ENCODE measurements at regions not wholly inside any gene's neighbourhood (a gene's known extent, or its start where the extent isn't known, plus 50 kb on each side); places are given as distances from the start of the nearest gene placed in this dataset.

DNA sequence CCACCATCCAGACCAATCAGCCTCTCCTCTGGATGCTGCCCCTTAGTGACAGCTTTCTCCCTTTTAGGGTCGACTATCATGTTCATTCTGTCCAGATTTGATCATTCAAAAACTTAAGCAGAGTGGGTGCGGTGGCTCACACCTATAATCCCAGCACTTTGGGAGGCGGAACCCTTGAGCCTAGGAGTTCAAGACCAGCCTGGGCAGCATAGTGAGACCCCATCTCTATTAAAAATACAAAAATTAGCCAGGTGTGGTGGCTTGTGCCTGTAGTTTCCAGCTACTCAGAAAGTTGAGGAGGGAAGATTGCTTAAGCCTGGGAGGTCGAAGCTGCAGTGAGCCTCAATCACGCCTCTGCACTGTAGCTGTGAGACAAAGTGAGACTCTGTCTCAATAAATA lies 68.3 kb upstream of the ZCCHC2 start:
- no peaks in the 10 kb centered on the region; the same call in 1 of the 2 replicates for H3K9me2 ChIP-seq (ENCODE audit: insufficient read depth)
- no peak overlapping the region for H3K27ac ChIP-seq (ENCODE audit: low read depth)
- Mint-ChIP-seq H3K36me3 (ENCODE audit: low read depth) (no peaks in the 10 kb centered on the region), H3K4me1 (peaks cover 33% of the 10 kb centered on the region), H3K27me3 (ENCODE audit: insufficient read depth, low read depth, poor library complexity) (peaks cover 3% of the 10 kb centered on the region), H3K4me3 (no peak overlapping the region), H3K9me3 (no peaks in the 10 kb centered on the region), H3K27ac (no peak overlapping the region)
- ATAC-seq = no peak
- no peaks in the 10 kb centered on the region for H3K27me3 ChIP-seq (ENCODE audit: insufficient read depth)
- H4K20me1 ChIP-seq (replicated peaks; ENCODE audit: insufficient read depth) = no peaks in the 10 kb centered on the region
- peaks cover 18% of the 10 kb centered on the region for H3K4me1 ChIP-seq (ENCODE audit: insufficient read depth)
- H3K79me2 ChIP-seq (replicated peaks; ENCODE audit: insufficient read depth) = no peaks in the 10 kb centered on the region
- no peak overlapping the region for H2AFZ ChIP-seq
- no peaks in the 10 kb centered on the region for H3F3A ChIP-seq (replicated peaks; ENCODE audit: low read depth)
- H3K4me2 ChIP-seq = no peak overlapping the region
- no peak overlapping the region for H3K4me3 ChIP-seq
- no peaks in the 10 kb centered on the region for H3K36me3 ChIP-seq (ENCODE audit: insufficient read depth)
- no peak for DNase-seq (ENCODE audit: low spot score)
- TF ChIP-seq POLR2AphosphoS5 (IDR thresholded peaks at IDR 0.05; ENCODE audit: low read depth) (no peak), EZH2phosphoT487 (IDR thresholded peaks at IDR 0.05; ENCODE audit: unreplicated experiment) (no peak), STAT1 (IDR thresholded peaks at IDR 0.05; ENCODE audit: unreplicated experiment) (no peak), ZNF114 (CRISPR knock-in tag; IDR thresholded peaks at IDR 0.05) (no peak), JUNB (IDR thresholded peaks at IDR 0.05; ENCODE audit: unreplicated experiment) (no peak), EZH2 (IDR thresholded peaks at IDR 0.05; ENCODE audit: low read depth, unreplicated experiment) (no peak), ZNF331 (CRISPR knock-in tag; IDR thresholded peaks at IDR 0.05; ENCODE audit: low read depth) (no peak), CREB1 (CRISPR knock-in tag; IDR thresholded peaks at IDR 0.05; ENCODE audit: low read depth) (no peak), NANOG (IDR thresholded peaks at IDR 0.05; ENCODE audit: borderline replicate concordance) (no peak)
- TF ChIP-seq, protein P1, sequence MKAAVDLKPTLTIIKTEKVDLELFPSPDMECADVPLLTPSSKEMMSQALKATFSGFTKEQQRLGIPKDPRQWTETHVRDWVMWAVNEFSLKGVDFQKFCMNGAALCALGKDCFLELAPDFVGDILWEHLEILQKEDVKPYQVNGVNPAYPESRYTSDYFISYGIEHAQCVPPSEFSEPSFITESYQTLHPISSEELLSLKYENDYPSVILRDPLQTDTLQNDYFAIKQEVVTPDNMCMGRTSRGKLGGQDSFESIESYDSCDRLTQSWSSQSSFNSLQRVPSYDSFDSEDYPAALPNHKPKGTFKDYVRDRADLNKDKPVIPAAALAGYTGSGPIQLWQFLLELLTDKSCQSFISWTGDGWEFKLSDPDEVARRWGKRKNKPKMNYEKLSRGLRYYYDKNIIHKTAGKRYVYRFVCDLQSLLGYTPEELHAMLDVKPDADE (IDR thresholded peaks at IDR 0.05) = no peak
- TF ChIP-seq, protein P2, sequence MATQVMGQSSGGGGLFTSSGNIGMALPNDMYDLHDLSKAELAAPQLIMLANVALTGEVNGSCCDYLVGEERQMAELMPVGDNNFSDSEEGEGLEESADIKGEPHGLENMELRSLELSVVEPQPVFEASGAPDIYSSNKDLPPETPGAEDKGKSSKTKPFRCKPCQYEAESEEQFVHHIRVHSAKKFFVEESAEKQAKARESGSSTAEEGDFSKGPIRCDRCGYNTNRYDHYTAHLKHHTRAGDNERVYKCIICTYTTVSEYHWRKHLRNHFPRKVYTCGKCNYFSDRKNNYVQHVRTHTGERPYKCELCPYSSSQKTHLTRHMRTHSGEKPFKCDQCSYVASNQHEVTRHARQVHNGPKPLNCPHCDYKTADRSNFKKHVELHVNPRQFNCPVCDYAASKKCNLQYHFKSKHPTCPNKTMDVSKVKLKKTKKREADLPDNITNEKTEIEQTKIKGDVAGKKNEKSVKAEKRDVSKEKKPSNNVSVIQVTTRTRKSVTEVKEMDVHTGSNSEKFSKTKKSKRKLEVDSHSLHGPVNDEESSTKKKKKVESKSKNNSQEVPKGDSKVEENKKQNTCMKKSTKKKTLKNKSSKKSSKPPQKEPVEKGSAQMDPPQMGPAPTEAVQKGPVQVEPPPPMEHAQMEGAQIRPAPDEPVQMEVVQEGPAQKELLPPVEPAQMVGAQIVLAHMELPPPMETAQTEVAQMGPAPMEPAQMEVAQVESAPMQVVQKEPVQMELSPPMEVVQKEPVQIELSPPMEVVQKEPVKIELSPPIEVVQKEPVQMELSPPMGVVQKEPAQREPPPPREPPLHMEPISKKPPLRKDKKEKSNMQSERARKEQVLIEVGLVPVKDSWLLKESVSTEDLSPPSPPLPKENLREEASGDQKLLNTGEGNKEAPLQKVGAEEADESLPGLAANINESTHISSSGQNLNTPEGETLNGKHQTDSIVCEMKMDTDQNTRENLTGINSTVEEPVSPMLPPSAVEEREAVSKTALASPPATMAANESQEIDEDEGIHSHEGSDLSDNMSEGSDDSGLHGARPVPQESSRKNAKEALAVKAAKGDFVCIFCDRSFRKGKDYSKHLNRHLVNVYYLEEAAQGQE (IDR thresholded peaks at IDR 0.05; ENCODE audit: unreplicated experiment) = no peak
- TF ChIP-seq, protein P3, sequence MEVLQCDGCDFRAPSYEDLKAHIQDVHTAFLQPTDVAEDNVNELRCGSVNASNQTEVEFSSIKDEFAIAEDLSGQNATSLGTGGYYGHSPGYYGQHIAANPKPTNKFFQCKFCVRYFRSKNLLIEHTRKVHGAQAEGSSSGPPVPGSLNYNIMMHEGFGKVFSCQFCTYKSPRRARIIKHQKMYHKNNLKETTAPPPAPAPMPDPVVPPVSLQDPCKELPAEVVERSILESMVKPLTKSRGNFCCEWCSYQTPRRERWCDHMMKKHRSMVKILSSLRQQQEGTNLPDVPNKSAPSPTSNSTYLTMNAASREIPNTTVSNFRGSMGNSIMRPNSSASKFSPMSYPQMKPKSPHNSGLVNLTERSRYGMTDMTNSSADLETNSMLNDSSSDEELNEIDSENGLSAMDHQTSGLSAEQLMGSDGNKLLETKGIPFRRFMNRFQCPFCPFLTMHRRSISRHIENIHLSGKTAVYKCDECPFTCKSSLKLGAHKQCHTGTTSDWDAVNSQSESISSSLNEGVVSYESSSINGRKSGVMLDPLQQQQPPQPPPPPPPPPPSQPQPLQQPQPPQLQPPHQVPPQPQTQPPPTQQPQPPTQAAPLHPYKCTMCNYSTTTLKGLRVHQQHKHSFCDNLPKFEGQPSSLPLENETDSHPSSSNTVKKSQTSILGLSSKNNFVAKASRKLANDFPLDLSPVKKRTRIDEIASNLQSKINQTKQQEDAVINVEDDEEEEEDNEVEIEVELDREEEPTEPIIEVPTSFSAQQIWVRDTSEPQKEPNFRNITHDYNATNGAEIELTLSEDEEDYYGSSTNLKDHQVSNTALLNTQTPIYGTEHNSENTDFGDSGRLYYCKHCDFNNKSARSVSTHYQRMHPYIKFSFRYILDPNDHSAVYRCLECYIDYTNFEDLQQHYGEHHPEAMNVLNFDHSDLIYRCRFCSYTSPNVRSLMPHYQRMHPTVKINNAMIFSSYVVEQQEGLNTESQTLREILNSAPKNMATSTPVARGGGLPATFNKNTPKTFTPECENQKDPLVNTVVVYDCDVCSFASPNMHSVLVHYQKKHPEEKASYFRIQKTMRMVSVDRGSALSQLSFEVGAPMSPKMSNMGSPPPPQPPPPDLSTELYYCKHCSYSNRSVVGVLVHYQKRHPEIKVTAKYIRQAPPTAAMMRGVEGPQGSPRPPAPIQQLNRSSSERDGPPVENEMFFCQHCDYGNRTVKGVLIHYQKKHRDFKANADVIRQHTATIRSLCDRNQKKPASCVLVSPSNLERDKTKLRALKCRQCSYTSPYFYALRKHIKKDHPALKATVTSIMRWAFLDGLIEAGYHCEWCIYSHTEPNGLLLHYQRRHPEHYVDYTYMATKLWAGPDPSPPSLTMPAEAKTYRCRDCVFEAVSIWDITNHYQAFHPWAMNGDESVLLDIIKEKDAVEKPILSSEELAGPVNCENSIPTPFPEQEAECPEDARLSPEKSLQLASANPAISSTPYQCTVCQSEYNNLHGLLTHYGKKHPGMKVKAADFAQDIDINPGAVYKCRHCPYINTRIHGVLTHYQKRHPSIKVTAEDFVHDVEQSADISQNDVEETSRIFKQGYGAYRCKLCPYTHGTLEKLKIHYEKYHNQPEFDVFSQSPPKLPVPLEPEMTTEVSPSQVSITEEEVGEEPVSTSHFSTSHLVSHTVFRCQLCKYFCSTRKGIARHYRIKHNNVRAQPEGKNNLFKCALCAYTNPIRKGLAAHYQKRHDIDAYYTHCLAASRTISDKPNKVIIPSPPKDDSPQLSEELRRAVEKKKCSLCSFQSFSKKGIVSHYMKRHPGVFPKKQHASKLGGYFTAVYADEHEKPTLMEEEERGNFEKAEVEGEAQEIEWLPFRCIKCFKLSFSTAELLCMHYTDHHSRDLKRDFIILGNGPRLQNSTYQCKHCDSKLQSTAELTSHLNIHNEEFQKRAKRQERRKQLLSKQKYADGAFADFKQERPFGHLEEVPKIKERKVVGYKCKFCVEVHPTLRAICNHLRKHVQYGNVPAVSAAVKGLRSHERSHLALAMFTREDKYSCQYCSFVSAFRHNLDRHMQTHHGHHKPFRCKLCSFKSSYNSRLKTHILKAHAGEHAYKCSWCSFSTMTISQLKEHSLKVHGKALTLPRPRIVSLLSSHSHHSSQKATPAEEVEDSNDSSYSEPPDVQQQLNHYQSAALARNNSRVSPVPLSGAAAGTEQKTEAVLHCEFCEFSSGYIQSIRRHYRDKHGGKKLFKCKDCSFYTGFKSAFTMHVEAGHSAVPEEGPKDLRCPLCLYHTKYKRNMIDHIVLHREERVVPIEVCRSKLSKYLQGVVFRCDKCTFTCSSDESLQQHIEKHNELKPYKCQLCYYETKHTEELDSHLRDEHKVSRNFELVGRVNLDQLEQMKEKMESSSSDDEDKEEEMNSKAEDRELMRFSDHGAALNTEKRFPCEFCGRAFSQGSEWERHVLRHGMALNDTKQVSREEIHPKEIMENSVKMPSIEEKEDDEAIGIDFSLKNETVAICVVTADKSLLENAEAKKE (CRISPR knock-in tag; IDR thresholded peaks at IDR 0.05) = no peak
- TF ChIP-seq, protein P4, sequence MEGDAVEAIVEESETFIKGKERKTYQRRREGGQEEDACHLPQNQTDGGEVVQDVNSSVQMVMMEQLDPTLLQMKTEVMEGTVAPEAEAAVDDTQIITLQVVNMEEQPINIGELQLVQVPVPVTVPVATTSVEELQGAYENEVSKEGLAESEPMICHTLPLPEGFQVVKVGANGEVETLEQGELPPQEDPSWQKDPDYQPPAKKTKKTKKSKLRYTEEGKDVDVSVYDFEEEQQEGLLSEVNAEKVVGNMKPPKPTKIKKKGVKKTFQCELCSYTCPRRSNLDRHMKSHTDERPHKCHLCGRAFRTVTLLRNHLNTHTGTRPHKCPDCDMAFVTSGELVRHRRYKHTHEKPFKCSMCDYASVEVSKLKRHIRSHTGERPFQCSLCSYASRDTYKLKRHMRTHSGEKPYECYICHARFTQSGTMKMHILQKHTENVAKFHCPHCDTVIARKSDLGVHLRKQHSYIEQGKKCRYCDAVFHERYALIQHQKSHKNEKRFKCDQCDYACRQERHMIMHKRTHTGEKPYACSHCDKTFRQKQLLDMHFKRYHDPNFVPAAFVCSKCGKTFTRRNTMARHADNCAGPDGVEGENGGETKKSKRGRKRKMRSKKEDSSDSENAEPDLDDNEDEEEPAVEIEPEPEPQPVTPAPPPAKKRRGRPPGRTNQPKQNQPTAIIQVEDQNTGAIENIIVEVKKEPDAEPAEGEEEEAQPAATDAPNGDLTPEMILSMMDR (conservative IDR thresholded peaks at IDR 0.05; ENCODE audit: low read depth in 2 of 2) = no peak
